ENCODE measurements at regions not wholly inside any gene's neighbourhood (a gene's known extent, or its start where the extent isn't known, plus 50 kb on each side); places are given as distances from the start of the nearest gene placed in this dataset.

GRCh38 chr12:103050273-103050672 lies 92.8 kb downstream of the ASCL1 start:
- TF ChIP-seq CTCF (IDR thresholded peaks at IDR 0.05; ENCODE audit: low read depth, low read length) (no peak), EZH2phosphoT487 (IDR thresholded peaks at IDR 0.05; ENCODE audit: low read depth) (no peak)

Measured in OCI-LY3 (cell line).